ENCODE measurements at regions not wholly inside any gene's neighbourhood (a gene's known extent, or its start where the extent isn't known, plus 50 kb on each side); places are given as distances from the start of the nearest gene placed in this dataset.

- TF ChIP-seq CTCF (IDR thresholded peaks at IDR 0.05) (no peak), POLR2A (IDR thresholded peaks at IDR 0.05) (no peak)
Measured at GRCh38 chr1:59108481-59109317, 188.2 kb upstream of the FGGY start.

All from lower leg skin (tissue), 3 donors.